Erythroblast (primary cell): ENCODE measurements at regions not wholly inside any gene's neighbourhood (a gene's known extent, or its start where the extent isn't known, plus 50 kb on each side); places are given as distances from the start of the nearest gene placed in this dataset.

Source experiments
- DNase-seq, 2 experiments: peaks; one replicate each; lab custom pipeline; 2025; lab: John Stamatoyannopoulos, UW
- GATA1 ChIP-seq: IDR thresholded peaks from 2 replicates; pipeline ENCODE4 v1.6.1; 2011; ENCODE audit warnings: low read depth, mild to moderate bottlenecking, control low read depth, low read length, moderate library complexity
- POLR2A ChIP-seq: IDR thresholded peaks from 2 replicates; pipeline ENCODE4 v1.6.1; 2011; ENCODE audit warnings: mild to moderate bottlenecking, low read length

GRCh38 chr6:138035070-138035469 is 72.1 kb downstream of the PERP start:
- no peak for TF ChIP-seq GATA1
- no peak for TF ChIP-seq POLR2A
- no peak for DNase-seq

- TF ChIP-seq GATA1 (no peak), POLR2A (no peak)
- DNase-seq, result no peak
Observed at GRCh38 chr6:138036111-138036510, 71.1 kb downstream of the PERP start.

GRCh38 chr6:138037009-138037504 is 70.2 kb downstream of the PERP start:
- DNase-seq, result no peak
- no peak for TF ChIP-seq GATA1
- TF ChIP-seq POLR2A, result no peak

GRCh38 chr6:138038142-138038870 is 68.9 kb downstream of the PERP start:
- TF ChIP-seq POLR2A, result no peak

More at GRCh38 chr6:138038142-138038870, 68.9 kb downstream of the PERP start:
- no peak for DNase-seq
